ENCODE measurements at regions not wholly inside any gene's neighbourhood (a gene's known extent, or its start where the extent isn't known, plus 50 kb on each side); places are given as distances from the start of the nearest gene placed in this dataset.

DNA sequence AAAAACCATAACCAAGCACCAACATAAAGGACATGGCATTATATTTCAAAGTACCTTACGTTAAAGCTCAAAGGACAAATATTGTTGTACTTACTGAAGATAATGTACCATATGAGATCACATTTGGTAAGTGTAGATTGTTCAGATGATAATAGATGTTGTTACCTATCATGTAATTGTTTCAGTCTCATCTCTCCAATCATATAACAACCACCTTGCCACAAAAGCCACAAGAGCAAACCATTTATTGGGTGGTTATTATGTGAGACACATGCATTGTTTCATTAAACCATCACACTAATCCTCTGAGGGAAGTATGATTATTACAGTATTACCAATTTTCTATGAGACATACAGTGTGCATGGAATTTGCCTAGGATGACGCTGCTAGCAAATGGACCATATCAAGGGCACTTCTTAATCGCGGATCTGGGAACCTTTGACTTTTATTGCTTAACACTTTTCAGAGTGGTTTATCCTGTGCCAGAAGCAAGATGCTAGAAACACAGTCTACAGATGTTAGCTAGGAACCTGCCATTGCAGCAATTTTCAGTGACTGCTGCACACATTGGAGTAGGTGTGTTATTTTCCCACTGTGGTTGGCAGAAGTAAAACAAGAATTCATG, 149.8 kb upstream of the AKIRIN2 start:
- no peak for DNase-seq (ENCODE audit: low read depth)

DNA sequence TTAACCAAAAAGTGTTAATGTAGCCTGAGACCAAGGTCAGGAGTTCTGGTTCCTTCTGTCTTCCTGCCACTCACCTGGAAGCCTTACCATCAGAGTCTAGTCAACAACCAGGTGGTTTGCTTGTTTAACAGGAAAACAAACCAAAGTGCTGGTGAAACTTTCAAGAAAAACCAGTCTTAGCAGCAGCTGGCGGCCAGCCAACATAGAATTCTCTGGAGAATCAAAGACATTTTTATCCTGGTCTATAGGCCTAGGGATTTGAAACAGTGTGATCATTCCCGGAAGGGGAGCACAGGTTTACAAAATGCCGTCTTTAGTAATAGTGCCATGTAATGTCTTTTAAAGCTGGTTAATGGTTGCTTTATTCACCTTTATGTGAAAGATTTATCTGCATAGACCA, 146.6 kb upstream of the AKIRIN2 start:
- no peak for DNase-seq (ENCODE audit: low read depth)

DNA sequence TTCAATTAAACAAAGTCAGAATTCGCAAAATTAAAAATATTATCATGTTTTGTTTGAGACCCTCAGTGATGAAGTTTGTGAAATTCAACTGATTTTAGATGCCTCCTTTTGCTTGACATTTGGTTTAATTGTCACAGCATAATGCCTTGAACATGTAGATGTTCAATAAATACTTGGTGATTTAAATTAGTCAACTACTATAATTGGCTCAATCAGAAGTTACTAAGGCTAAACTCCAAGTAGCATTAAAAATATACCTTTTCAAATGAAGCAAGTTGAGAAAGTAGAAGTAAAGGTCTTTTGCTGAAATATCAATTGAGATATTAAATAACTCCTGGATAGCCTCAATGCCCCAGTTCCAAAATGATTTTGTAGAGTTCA, 145.8 kb upstream of the AKIRIN2 start:
- no peak for DNase-seq (ENCODE audit: low read depth)

DNA sequence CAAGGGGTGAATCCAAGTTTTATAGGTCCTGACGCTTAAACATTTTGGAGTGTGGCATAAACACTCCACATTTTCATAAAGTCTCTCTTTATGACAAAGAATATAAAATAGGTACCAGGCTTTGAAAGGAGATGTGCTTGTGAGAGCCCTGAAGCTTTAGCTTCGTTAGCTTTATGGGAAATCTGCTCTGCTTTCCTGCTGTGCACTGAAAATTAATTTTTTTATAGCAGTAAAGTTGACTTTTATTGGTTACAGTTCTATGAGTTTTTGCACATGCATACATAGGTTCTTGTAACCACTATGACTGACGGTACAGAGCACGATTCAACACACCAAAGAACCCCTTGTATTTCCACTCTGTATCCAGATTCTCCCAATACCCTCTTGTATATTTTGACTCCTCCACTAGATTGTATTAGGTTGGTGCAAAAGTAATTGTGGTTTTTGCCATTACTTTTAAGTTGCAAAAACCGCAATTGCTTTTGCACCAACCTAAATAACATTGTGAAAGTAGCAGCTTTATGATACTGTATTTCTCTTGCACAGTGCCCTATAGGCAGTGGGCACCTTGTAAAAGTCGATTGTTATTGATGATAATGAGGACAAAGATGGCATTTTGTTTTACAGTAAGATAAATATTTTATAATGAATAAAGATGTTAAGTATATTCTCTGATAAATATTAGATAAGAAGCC, 145.2 kb upstream of the AKIRIN2 start:
- no peak for DNase-seq (ENCODE audit: low read depth)

DNA sequence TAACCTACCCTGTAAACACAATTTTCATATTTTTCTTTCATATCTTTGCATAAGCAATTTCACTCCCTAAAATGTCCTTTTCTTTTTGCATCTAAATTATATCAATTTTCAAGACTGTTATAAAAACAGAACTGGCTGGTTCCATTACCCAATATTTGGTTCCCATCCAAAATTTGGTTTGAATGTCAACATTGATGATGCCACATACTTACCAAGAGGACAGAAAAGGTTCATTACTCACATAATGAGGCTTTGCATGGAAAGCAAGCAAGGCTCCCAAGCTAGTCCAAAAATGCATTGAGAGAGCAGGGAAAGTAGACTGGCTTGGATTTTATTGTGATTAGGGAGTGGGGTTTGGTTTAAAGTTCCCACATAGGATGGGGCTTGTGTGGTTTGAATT, 144.4 kb upstream of the AKIRIN2 start:
- no peak for DNase-seq (ENCODE audit: low read depth)

DNA sequence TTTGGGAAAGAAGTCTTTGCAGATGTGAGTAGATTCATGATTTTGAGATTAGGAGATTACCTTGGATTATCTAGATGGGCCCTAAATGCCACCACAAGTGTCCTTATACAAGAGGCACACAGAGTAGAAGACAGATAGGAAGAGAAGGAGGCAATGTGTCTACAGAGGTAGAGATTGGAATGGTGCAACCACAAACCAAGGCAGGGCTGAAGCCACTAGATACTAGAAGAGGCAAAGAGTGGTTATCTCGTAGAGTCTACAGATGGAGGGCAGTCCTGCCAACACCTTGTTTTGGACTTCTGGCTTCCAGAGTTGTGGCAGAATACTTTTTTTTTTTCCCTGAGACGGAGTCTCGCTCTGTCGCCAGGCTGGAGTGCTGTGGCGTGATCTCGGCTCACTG, 138.3 kb upstream of the AKIRIN2 start:
- no peak for DNase-seq (ENCODE audit: low read depth)

DNA sequence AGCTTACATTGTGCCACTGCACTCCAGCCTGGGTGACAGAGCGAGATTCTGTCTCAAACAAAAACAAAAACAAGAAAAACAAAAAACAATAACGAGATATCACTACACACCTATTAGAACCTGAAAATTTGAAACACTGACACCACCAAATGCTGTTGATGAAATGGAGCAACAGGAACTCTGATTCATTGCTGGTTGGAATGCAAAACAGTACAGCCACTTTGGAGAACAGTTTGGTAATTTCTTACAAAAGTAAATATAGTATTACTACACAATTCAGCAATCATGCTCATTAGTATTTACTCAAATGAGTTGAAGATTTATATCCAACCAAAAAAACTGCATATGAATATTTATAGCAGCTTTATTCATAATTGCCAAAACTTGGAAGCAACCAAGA, 135.8 kb upstream of the AKIRIN2 start:
- no peak for DNase-seq (ENCODE audit: low read depth)

DNA sequence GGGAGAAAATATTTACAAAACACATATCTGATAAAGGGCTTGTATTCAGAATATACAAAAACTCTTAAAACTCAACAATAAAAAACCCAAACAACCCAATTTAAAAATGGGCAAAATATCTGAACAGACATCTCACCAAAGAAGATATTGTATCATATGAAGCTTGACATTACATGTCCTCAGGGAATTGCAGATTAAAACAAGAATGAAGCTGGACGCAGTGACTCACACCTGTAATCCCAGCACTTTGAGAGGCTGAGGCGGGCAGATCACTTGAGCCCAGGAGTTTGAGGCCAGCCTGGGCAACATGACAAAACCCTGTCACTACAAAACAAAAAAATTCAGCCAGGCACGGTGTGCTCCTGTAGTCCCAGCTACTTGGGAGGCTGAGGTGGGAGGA, 135.4 kb upstream of the AKIRIN2 start:
- no peak for DNase-seq (ENCODE audit: low read depth)

DNA sequence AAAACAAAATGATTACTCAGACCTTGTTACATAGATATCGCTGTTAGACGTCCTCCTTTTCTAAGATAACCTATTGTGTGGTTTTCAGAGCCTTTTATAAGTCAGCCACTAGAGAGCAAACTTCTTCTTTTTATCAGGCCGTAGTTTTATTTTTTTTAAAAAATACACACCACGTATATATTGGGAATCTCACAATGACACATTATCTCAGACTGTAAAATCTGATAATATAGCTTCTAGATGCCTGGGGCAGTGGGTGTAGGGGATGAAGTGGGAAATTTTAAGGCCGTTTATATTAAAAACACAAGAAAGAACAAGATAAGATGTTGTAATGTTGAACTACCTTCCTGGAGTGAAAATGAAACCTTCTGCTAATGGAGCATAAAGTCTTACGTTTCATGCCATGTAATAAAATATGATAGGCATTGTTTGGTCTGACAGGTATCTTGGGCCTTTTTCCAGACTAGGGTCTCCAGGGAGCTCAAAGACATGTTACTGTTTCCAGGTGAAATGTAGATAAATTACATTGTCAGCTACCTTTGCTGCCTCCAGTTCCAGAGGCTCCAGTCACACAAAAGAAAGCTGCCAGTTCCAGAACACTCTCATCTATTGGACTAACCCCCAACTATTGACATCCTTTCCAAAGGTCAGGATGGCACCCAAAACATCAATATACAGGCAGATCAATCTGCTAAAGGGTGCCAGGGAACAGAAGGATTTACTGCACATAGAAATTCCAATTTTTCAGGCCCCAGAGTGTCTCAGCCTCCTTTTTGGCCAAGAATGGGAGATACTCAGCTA, 130.2 kb upstream of the AKIRIN2 start:
- peak; percentile 14 for DNase-seq (ENCODE audit: low read depth)

DNA sequence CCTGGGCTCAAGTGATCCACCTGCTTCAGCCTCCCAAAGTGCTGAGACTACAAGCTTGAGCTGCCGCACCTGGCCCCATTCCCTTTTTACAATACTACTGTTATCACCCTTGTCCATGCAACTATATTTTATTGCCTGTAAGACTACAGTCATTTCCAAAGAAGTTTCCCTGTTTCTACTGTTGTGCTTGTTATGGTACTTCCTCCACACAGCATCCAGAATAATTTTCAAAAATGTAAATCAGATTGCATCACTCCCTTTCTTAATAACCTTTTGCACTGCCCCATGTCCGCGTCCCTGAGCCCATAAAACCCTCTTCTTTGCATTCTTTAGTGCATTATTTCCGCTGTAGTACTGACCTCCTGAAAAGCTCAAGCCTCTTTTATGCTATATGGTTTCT, 128.9 kb upstream of the AKIRIN2 start:
- DNase-seq (ENCODE audit: low read depth) = no peak

DNA sequence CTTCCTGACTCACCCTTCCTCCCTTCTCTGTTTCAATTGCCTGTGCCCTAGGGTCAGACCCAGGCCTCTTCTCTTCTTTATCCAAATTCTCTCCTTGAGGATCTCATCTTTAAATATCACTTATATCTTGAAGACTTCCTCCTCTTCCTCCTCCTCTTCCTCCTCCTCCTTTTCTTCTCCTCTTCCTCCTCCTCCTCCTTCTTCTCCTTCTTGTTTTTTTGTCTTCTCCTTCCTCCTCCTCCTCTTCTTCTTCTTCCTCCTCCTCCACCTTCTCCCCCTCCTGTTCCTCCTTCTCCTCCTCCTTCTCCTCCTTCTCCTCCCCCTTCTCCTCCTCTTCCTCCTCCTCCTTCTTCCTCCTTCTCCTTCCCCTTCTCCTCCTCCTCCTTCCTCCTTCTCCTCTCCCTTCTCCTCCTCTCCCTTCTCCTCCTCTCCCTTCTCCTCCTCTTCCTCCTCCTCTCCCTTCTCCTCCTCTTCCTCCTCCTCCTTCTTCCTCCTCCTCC, 127.6 kb upstream of the AKIRIN2 start:
- DNase-seq (ENCODE audit: low read depth) = no peak

DNA sequence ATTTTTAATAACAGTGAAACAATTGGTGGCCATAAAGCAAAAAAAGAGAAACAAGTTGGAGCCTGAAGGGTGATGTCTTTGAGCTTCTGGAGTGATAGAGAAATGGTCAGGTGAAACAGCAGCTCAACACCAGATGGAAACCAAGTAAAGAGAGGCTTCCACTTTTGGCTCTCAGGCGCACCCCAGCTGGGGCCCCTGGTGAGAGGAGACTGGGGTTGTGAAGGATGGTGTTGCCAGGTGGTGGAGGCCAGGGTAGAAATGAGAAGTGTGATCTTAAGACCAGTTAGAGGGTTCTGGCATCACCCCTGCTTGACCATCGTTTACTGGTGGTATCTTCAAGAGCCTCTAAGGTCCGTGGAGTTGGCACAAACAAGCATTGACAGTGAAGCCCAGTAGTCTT, 126.0 kb upstream of the AKIRIN2 start:
- no peak for DNase-seq (ENCODE audit: low read depth)

DNA sequence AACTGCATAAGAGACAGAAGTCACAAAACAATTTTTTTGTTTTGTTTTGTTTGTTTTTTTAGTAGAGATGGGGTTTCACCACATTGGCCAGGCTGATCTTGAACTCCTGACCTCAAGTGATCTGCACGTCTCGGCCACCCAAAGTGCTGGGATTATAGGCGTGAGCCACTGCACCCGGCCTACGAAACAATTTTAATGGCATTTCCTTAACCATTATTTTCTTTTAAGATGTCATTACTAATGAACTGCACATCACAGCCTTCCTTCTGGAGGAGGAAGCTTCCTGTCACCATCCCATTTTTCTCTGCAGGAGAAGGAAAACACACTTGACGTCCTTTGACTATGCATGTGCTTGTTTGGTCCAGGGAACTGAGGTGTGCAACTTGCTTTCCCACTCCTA, 125.3 kb upstream of the AKIRIN2 start:
- no peak for DNase-seq (ENCODE audit: low read depth)

DNA sequence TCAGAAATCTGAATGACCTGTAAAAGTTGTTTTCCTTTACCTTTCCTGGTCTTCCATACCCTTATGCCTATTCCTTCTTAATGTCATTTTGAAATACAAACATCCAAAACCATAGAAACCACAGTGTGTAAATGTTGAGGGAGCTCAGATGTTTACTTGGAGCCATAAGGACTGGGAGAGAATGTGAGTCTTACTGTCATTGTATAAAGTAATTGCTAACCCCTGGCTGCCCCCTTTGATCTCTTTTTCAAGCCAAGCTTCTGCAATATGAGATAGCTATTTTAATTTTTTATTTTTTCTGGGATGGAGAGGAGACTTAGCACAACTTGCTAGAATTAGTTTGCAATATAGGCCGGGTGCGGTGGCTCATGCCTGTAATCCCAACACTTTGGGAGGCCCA, 124.4 kb upstream of the AKIRIN2 start:
- DNase-seq (ENCODE audit: low read depth) = no peak

DNA sequence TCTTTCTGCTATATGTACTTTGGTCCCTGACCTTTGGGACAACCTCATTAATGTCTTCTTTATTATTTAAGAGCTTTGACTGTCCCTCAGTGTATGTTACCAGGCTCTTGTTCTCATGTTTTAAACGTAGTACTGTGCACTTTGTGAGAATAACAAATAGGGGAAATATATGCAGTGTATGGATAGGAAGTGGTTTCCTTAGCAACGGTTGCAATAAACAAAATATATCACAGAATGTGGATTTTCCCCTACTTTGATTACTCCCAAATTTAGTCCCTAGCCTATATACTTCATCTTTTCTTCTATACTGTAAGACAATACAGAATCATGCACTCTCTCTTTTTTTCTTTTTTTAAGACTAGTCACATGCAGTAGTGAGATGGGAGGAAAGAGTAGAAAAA, 123.8 kb upstream of the AKIRIN2 start:
- no peak for DNase-seq (ENCODE audit: low read depth)

DNA sequence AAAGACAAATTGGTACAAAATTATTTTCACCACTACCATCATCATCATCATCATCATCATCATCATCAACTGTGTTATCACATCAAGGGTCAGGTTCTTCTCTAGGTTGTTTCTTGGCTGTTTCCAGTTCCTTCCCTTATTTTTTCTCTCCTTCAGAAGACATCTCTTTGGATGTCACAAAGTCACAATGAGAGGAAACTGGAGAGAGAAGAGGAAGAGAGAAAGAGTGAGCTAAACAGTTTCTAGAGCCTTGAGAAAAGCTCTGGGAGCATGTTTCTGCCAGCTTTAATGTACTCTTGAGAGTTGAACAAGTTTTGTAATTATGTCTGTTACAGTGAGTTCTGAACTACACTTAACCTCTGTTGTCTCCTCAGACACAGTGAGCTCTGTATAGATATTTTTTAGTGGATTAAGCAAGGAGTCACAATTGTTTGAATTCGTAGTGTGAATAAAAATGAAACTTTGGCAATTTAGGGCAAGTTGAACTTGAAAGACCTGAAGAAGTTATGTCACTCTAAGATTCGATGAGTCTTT, 123.0 kb upstream of the AKIRIN2 start:
- no peak for DNase-seq (ENCODE audit: low read depth)

DNA sequence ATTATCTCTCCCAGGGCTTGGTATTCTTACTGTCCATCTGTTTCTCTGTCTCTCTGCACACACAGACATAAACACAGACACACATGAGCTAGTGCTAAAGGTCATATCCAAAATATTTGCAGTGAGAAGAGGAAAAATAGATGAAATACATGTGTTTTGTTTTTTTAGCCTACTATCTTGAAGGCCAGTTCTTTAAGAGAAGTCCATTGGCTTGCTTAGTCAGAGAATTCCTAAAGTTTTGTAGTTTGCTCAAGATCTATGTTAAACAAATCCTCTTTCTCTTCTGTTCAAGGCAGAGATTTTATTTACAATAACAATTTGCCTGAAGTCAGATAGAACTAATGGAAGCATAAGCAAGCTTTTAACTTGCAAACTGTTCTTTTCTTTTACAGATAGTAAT, 120.0 kb upstream of the AKIRIN2 start:
- DNase-seq (ENCODE audit: low read depth) = no peak

DNA sequence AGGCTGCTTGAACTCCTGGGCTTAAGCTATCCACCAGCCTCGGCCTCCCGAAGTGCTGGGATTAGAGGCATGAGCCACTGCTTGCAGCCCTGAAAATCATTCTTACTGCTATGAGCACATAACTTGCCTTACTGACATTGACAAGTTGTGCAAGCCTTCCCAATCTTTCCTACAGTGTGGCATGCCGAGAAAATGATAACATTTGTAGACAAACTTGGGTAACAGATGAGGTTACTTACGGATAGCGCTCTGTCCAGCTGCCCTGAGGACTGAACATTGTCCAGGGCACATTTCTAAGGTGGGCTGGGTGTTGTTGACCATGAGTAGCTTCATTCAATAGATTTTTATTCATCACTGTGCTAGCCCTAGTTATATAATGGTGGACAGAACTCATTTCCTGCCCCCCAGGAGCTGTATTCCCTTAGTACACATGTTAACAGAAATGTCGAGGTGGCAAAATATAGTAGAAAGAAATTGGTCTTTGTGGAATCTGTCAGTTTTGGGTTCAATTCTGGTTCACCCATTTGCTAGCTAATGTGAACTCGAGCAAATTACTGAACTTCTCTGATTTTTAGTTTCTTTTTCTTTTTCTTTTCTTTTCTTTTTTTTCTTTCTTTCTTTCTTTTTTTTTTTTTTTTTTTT, 118.4 kb upstream of the AKIRIN2 start:
- no peak for DNase-seq (ENCODE audit: low read depth)

DNA sequence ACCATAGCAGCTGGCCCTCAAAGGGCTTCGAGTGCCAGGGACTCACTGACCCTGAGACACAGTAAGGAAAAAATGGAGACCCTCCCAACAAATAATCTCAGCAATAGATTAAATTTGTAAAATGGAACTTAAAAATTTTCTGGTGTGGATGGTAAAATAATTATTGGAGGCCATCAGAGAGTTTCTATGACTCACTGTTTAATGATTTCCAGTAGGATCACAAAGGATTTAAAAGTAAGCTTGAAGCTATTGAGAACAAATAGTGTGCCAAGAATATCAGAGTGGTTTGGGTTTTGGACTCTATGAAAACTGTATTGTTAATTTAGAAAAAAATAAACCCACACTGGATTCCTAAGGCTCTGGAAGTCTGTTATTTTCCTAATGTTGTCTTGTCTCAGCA, 115.2 kb upstream of the AKIRIN2 start:
- no peak for DNase-seq (ENCODE audit: low read depth)

DNA sequence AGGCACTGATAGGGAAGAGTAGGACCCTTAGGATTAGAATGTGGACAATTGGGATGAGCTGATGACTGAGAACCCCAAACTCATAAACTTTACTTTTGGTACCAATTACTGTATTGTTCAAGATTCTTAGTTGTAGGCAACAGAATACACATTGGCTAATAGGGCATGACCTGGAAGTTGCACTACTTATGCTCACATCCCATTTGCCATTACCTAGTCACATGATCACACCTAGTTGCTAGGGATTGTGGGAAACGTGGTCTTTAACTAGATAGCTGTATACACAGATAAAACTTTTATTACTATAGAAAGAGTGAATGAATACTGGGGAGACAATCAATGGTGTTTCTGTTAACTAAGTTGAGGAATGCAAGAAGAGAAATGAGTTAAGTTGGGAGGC, 113.4 kb upstream of the AKIRIN2 start:
- DNase-seq (ENCODE audit: low read depth) = no peak

DNA sequence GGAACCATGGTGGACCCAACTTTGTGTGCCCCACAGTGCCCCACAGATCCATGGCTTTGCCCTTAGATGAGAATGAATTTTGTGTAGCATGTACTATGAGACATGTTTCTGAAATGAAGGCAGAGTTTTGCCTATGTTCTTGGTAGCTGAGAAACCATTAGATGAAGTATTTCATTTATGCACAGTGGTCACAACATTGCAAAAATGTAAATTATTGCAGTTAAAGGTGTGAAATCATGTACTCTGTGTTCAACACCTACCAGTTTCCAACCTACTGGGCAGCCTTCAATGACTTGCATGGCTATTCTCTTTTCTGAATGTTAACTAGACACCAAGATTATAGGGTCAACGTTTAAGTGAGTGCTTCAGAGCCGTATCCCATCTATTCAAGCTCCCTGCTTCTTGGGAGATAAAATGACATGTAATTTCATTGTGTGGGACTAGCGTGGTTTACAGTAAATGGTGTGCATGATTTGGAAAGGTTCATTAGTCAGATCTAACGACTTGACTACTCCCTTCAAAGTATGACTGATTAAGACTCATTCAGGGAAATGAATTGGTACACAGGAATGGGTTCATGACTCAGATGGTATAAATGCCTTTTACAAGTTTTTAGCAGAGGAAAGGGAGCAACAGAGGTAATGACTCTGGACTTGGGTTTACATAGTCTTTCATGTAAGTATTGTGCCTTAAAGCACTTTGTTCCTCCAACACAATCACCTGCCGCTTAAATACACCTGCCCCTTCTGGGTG, 106.1 kb upstream of the AKIRIN2 start:
- DNase-seq (ENCODE audit: low read depth) = peak; percentile 88

DNA sequence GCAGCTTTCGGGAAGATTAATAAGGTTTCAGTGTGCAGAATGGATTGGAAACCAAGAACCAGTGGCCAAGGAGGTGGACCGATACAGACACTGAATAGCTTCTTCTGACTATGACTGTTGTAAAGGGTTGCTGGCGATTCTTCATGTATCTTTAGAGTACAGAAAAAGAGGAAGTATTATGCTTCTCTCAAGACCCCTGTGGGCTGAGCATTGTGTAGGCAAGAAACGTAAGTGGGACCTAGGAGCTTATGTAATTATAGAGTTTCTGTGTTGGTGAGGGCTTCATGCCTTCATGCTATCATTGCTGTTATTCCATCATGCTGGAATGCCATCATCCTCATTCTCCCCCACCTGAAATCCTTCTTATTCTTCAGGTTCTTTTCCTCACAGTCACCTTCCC, 105.4 kb upstream of the AKIRIN2 start:
- no peak for DNase-seq (ENCODE audit: low read depth)

Data from HS-5 (cell line).